T-helper 1 cell treated with Interleukin-12 subunit alpha and Interleukin-12 subunit beta and Interleukin-4 antibody, amounts not matched to agents 30 μg/mL and 1 μg/mL, for 36 hours (primary cell): ENCODE measurements at regions not wholly inside any gene's neighbourhood (a gene's known extent, or its start where the extent isn't known, plus 50 kb on each side); places are given as distances from the start of the nearest gene placed in this dataset.

Experiments used
- H3K27ac Mint-ChIP-seq: one replicate; pipeline ENCODE4 v1.8.0; 2021; ENCODE audit warnings: mild to moderate bottlenecking, mixed read lengths
- H3K27me3 Mint-ChIP-seq: one replicate; pipeline ENCODE4 v1.8.0; 2021; ENCODE audit warnings: low read depth, mixed read lengths
- H3K36me3 Mint-ChIP-seq: one replicate; pipeline ENCODE4 v1.8.0; 2021; ENCODE audit warnings: low read depth, mixed read lengths
- H3K4me1 Mint-ChIP-seq: one replicate; pipeline ENCODE4 v1.8.0; 2021; ENCODE audit warnings: low read depth, mixed read lengths
- H3K4me3 Mint-ChIP-seq: one replicate; pipeline ENCODE4 v1.8.0; 2021; ENCODE audit warnings: mild to moderate bottlenecking, moderate library complexity, mixed read lengths
- H3K9me3 Mint-ChIP-seq: one replicate; pipeline ENCODE4 v1.8.0; 2021; ENCODE audit warnings: mixed read lengths

GRCh38 chr6:168196881-168197635, 118.0 kb upstream of the FRMD1 start:
- Mint-ChIP-seq H3K9me3 (no peaks in the 10 kb centered on the region), H3K36me3 (no peaks in the 10 kb centered on the region), H3K4me1 (no peaks in the 10 kb centered on the region), H3K27ac (no peak overlapping the region), H3K4me3 (no peak overlapping the region), H3K27me3 (no peaks in the 10 kb centered on the region)

GRCh38 chr6:168196385-168196860, 117.4 kb upstream of the FRMD1 start:
- H3K9me3 Mint-ChIP-seq = no peaks in the 10 kb centered on the region
- no peaks in the 10 kb centered on the region for H3K36me3 Mint-ChIP-seq
- no peak overlapping the region for H3K27ac Mint-ChIP-seq
- H3K4me1 Mint-ChIP-seq = no peaks in the 10 kb centered on the region
- H3K4me3 Mint-ChIP-seq = no peak overlapping the region
- H3K27me3 Mint-ChIP-seq = no peaks in the 10 kb centered on the region

- Mint-ChIP-seq H3K27ac (no peak overlapping the region), H3K4me3 (no peak overlapping the region), H3K4me1 (no peaks in the 10 kb centered on the region), H3K27me3 (no peaks in the 10 kb centered on the region), H3K36me3 (no peaks in the 10 kb centered on the region), H3K9me3 (no peaks in the 10 kb centered on the region)
Measured at GRCh38 chr6:168195712-168196111, 116.7 kb upstream of the FRMD1 start.

DNA sequence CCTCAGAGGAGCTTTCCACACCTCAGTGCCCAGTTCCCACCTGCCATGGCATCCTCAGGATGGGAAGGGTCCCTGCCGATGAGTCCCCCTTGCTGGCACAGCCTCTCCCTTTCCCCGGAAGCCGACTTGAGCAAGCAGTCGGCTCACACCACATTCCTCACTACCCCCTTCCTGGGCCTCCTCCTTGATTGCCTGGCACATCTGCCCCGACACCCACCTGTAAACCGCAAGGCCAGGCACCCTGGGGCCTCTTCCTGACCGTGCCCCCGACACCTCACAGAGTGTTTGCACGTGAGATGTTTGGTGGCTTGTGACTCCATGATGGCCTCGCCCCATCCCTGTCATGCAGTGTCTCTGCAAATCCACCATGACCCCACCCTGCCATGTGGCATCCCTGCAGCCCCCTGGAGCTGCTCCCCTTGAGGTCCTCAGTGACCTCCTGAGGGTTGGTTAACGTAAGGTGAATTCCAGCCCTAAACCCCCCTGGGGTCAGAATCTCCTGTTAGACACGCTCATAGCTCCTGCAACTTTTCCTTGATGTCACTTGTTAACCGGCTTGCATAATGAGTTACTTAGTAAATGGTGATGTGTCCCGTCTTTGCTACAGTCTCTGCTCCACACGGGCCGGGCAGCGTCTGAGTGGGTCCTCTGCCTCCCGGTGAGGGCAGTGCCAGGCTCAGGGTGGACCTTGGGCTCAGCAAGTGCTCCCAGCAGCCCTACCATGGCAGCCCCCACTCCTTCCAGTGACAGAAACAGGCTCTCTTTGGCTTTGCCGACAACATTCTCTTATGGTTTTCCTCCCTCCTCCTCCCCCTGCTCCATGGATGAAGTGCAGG, 115.9 kb upstream of the FRMD1 start:
- Mint-ChIP-seq H3K36me3 (no peaks in the 10 kb centered on the region), H3K4me3 (no peak overlapping the region), H3K4me1 (no peaks in the 10 kb centered on the region), H3K27me3 (no peaks in the 10 kb centered on the region), H3K9me3 (no peaks in the 10 kb centered on the region), H3K27ac (no peak overlapping the region)

- Mint-ChIP-seq H3K36me3 (no peaks in the 10 kb centered on the region), H3K27me3 (no peaks in the 10 kb centered on the region), H3K9me3 (no peaks in the 10 kb centered on the region), H3K27ac (no peak overlapping the region), H3K4me3 (no peak overlapping the region), H3K4me1 (no peaks in the 10 kb centered on the region)
Measured at GRCh38 chr6:168193816-168194721, 115.1 kb upstream of the FRMD1 start.

DNA sequence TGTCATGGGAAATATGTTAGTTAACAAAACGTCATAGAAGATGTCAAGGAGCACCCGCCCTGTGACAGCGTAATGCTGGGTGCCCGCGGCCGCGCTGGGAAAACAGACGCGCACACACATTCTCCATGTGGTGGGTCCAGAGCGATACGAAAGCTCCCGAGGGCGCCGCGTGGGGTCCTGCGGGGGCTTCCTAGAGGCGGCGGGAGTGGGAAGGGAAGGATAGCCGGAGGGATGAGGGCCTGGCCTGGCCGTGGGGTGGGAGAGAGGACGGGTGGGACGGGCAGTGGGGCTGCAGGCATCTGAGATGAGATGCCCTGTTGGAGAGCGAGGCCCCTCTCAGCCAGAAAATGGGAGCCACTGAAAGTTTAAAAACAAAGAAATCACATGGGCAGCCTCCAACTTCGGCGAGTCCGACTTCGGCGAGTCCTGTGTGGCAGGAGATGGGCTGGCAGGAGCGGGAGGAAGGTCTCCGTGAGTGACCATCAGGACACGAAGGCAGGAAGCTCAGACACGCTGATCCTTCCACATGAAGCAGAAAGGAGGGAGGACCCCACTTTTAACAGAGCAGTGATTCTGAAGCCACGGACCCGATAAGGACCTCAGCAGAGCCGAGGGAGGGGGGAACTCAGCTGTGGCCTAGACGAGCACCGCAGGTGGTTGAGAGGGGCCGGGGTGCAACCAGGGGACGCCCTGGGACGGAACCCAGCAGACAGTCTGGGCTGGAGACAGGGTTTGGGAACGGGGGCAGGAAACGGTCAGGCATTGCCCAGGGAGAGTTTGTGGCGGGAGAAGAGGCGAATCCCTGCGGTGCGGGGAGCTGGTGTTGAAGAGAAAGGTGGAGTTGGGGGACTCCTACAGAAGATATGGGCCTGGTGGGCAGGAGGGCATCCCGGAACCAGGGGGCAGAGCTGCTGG, 114.1 kb upstream of the FRMD1 start:
- H3K9me3 Mint-ChIP-seq = no peaks in the 10 kb centered on the region
- H3K27ac Mint-ChIP-seq = no peak overlapping the region
- H3K27me3 Mint-ChIP-seq = no peaks in the 10 kb centered on the region
- H3K4me3 Mint-ChIP-seq = no peak overlapping the region
- H3K4me1 Mint-ChIP-seq = no peaks in the 10 kb centered on the region
- H3K36me3 Mint-ChIP-seq = no peaks in the 10 kb centered on the region

- Mint-ChIP-seq H3K36me3 (no peaks in the 10 kb centered on the region), H3K27ac (no peak overlapping the region), H3K27me3 (no peaks in the 10 kb centered on the region), H3K9me3 (no peaks in the 10 kb centered on the region), H3K4me3 (no peak overlapping the region), H3K4me1 (no peaks in the 10 kb centered on the region)
Measured at GRCh38 chr6:168192195-168192900, 113.3 kb upstream of the FRMD1 start.

DNA sequence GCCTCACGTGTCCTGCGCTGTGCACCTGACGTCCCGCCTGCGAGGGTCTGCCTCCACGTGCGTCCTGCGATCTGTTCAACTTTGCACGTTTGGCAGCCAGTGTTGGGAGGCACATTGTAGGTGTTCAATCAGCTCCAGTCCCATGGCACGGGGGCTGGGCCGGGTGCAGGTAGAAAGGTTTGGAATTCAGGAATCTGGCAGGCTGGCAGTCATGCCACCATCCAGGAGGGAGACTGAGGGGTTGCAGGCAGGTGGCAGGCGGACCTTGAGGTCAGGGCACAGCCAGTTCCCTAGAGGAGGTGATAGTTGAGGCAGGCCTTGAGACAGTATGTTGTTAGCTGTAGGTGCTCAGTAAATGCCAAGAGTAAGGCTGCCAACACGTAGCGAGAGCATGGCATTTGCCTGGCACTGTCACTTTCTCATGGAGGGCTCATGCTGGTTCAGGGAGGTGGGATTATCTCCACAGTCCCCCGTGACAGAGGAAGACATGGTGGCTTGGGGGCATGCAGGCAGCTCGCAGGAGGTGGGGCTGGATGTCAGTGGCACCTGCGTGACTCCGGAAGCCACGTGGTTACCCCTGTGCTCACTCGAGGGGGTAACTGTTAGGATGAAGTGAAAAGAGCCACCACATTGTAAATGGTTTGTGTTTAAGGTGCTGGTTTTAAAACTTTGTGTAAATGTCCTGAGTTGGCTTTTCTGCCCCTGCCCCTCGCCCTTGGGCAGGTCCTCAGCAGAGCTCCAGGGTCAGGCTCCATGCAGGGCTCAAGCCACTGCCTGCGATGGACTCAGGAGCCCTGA, 111.8 kb upstream of the FRMD1 start:
- Mint-ChIP-seq H3K4me1 (no peaks in the 10 kb centered on the region), H3K27ac (no peak overlapping the region), H3K36me3 (no peaks in the 10 kb centered on the region), H3K9me3 (no peaks in the 10 kb centered on the region), H3K27me3 (no peaks in the 10 kb centered on the region), H3K4me3 (no peak overlapping the region)

DNA sequence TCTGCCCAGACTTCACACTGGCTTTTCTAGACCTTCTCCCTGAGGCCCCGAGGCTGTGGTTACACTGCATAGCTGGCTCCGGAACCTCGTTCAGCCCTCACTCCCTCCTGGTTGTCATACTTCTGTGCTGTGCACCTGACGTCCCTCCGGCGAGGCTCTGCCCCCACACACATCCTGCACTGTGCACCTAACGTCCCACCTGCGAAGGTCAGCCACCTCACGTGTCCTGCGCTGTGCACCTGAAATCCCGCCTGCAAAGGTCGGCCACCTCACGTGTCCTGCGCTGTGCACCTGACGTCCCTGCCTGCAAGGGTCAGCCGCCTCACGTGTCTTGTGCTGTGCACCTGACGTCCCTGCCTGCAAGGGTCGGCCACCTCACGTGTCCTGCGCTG, 111.0 kb upstream of the FRMD1 start:
- Mint-ChIP-seq H3K4me3 (no peak overlapping the region), H3K27me3 (no peaks in the 10 kb centered on the region), H3K27ac (no peak overlapping the region), H3K4me1 (no peaks in the 10 kb centered on the region), H3K9me3 (no peaks in the 10 kb centered on the region), H3K36me3 (no peaks in the 10 kb centered on the region)

GRCh38 chr6:168189200-168190013, 110.4 kb upstream of the FRMD1 start:
- H3K9me3 Mint-ChIP-seq = no peaks in the 10 kb centered on the region
- H3K4me3 Mint-ChIP-seq = no peak overlapping the region
- H3K27me3 Mint-ChIP-seq = no peaks in the 10 kb centered on the region
- no peaks in the 10 kb centered on the region for H3K4me1 Mint-ChIP-seq
- no peak overlapping the region for H3K27ac Mint-ChIP-seq
- no peaks in the 10 kb centered on the region for H3K36me3 Mint-ChIP-seq

- H3K27me3 Mint-ChIP-seq = no peaks in the 10 kb centered on the region
- no peak overlapping the region for H3K4me3 Mint-ChIP-seq
- H3K36me3 Mint-ChIP-seq = no peaks in the 10 kb centered on the region
Measured at GRCh38 chr6:168188369-168189199, 109.6 kb upstream of the FRMD1 start.

More at GRCh38 chr6:168188369-168189199, 109.6 kb upstream of the FRMD1 start:
- H3K4me1 Mint-ChIP-seq = no peaks in the 10 kb centered on the region
- H3K9me3 Mint-ChIP-seq = no peaks in the 10 kb centered on the region
- no peak overlapping the region for H3K27ac Mint-ChIP-seq
